NT2/D1 (cell line): ENCODE measurements at regions not wholly inside any gene's neighbourhood (a gene's known extent, or its start where the extent isn't known, plus 50 kb on each side); places are given as distances from the start of the nearest gene placed in this dataset.
"Not testable (repeated sequence)": the region's sequence is repeated elsewhere in the genome, so short reads cannot be mapped to it uniquely, and the experiment has no call there.

Experiments
- SUZ12 ChIP-seq: IDR thresholded peaks from 2 replicates; pipeline ENCODE4 v1.6.1; 2011; ENCODE audit not compliant: insufficient read length, insufficient read depth; ENCODE audit errors: extremely low read depth
- ZNF274 ChIP-seq: IDR thresholded peaks from 2 replicates; pipeline ENCODE4 v1.6.1; 2011; ENCODE audit warnings: mild to moderate bottlenecking, low read depth, low read length

DNA sequence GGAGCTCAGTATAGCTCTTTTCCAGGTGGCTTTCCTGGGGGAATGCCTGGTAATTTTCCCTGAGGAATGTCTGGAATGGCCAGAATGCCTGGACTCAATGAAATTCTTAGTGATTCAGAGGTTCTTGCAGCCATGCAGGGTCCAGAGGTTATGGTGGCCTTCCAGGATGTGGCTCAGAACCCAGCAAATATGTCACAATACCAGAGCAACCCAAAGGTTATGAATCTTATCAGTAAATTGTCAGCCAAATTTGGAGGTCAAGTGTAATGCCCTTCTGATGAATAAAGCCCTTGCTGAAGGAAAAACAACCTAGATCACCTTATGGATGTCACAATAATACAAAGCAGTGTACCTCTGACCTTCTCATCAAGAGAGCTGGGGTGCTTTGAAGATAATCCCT is 100.3 kb downstream of the TMEM167A start:
- TF ChIP-seq SUZ12, ZNF274: not testable (repeated sequence)
